IMR-90 (cell line): ENCODE measurements at regions not wholly inside any gene's neighbourhood (a gene's known extent, or its start where the extent isn't known, plus 50 kb on each side); places are given as distances from the start of the nearest gene placed in this dataset.

Experiments used
- ATAC-seq: fragments of 200-7000 bp; cut with Tn5 transposase; 2 replicates; pipeline ENCODE4 v1.9.1; 2020; ENCODE audit warnings: low read depth, mild to moderate bottlenecking, moderate library complexity
- BruUV-seq: library from RNA; stranded (reverse); fragments of 400-500 nt; replicated peaks from 2 replicates; lab custom pipeline; 2021; lab: Mats Ljungman, UMichigan
- CTCF ChIA-PET: fragments of 300-600 bp; formaldehyde crosslinking; extraction: SDS; loops from one replicate; lab custom pipeline; 2021; ENCODE audit warnings: antibody characterized with exemption; lab: Yijun Ruan, JAX
- POLR2A ChIA-PET: fragments of 300-600 bp; sonication (Branson Sonifier 250); formaldehyde crosslinking; loops from one replicate; lab custom pipeline; 2022; ENCODE audit warnings: antibody characterized with exemption; ENCODE audit not compliant: unreplicated experiment; lab: Charles Lee
- DNase-seq: peaks from one replicate; pipeline ENCODE4 v3.0.0; 2013
- H2AFZ ChIP-seq: replicated peaks from 2 replicates; pipeline ENCODE3; 2013; ENCODE audit warnings: low read length, mild to moderate bottlenecking; ENCODE audit not compliant: poor library complexity
- H2AK5ac ChIP-seq: 2 replicates; pipeline ENCODE4 v1.6.1; 2013; ENCODE audit warnings: low read depth, low read length, inconsistent platforms
- H2AK9ac ChIP-seq: replicated peaks from 2 replicates; pipeline ENCODE3; 2013; ENCODE audit warnings: mild to moderate bottlenecking, low read depth, low read length, moderate library complexity; ENCODE audit not compliant: poor library complexity
- H2BK120ac ChIP-seq: 2 replicates; pipeline ENCODE4 v1.6.1; 2013; ENCODE audit warnings: low read depth, low read length, inconsistent platforms
- H2BK15ac ChIP-seq: 3 replicates; pipeline ENCODE4 v1.6.1; 2013; ENCODE audit warnings: low read depth, low read length, inconsistent platforms
- H2BK20ac ChIP-seq: 2 replicates; pipeline ENCODE4 v1.6.1; 2013; ENCODE audit warnings: low read depth, mild to moderate bottlenecking, inconsistent platforms, low read length, moderate library complexity
- H2BK5ac ChIP-seq: 2 replicates; pipeline ENCODE4 v1.6.1; 2013; ENCODE audit warnings: mild to moderate bottlenecking, low read depth, low read length, inconsistent platforms; ENCODE audit not compliant: poor library complexity, severe bottlenecking
- H3K14ac ChIP-seq: replicated peaks from 2 replicates; pipeline ENCODE4 v1.6.1; 2013; ENCODE audit warnings: low read depth, low read length, inconsistent platforms
- H3K18ac ChIP-seq: 2 replicates; pipeline ENCODE4 v1.6.1; 2013; ENCODE audit warnings: low read depth, low read length, control low read depth
- H3K23ac ChIP-seq: 2 replicates; pipeline ENCODE4 v1.6.1; 2013; ENCODE audit warnings: low read depth, low read length, inconsistent platforms
- H3K27ac ChIP-seq: 2 replicates; pipeline ENCODE4 v1.5.1; 2013; ENCODE audit warnings: mild to moderate bottlenecking, control low read depth, low read length; ENCODE audit not compliant: insufficient read depth
- H3K27me3 ChIP-seq: 2 replicates; pipeline ENCODE4 v1.6.1; 2013; ENCODE audit warnings: low read length; ENCODE audit not compliant: control insufficient read depth, insufficient read depth
- H3K36me3 ChIP-seq: 2 replicates; pipeline ENCODE4 v1.6.1; 2013; ENCODE audit warnings: low read length, mixed read lengths; ENCODE audit not compliant: control insufficient read depth, insufficient read depth
- H3K4ac ChIP-seq: 2 replicates; pipeline ENCODE4 v1.6.1; 2013; ENCODE audit warnings: low read depth, low read length, inconsistent platforms
- H3K4me1 ChIP-seq: 2 replicates; pipeline ENCODE4 v1.6.1; 2013; ENCODE audit warnings: low read length, mixed read lengths; ENCODE audit not compliant: control insufficient read depth, insufficient read depth
- H3K4me2 ChIP-seq: 2 replicates; pipeline ENCODE4 v1.6.1; 2013; ENCODE audit warnings: low read depth, mild to moderate bottlenecking, control low read depth, low read length, moderate library complexity
- H3K4me3 ChIP-seq: 2 replicates; pipeline ENCODE4 v1.5.1; 2013; ENCODE audit warnings: low read depth, mild to moderate bottlenecking, control low read depth, low read length, moderate library complexity; ENCODE audit not compliant: insufficient read depth
- H3K56ac ChIP-seq: 2 replicates; pipeline ENCODE4 v1.6.1; 2013; ENCODE audit warnings: low read length, inconsistent platforms; ENCODE audit not compliant: insufficient read depth; ENCODE audit errors: extremely low read depth
- H3K79me1 ChIP-seq, 2 experiments: 2 replicates each; pipeline ENCODE4 v1.6.1; 2013; ENCODE audit warnings: low read length in 2 of 2, inconsistent platforms in 1 of 2, low read depth in 1 of 2
- H3K9ac ChIP-seq: 2 replicates; pipeline ENCODE4 v1.6.1; 2013; ENCODE audit warnings: low read depth, low read length, control low read depth
- H3K9me1 ChIP-seq: 2 replicates; pipeline ENCODE4 v1.6.1; 2013; ENCODE audit warnings: low read length, inconsistent platforms; ENCODE audit not compliant: insufficient read depth
- H3K9me3 ChIP-seq: 2 replicates; pipeline ENCODE4 v1.6.1; 2013; ENCODE audit warnings: low read length; ENCODE audit not compliant: control insufficient read depth, insufficient read depth
- H4K20me1 ChIP-seq: 2 replicates; pipeline ENCODE4 v1.6.1; 2013; ENCODE audit warnings: low read length, inconsistent platforms; ENCODE audit not compliant: insufficient read depth
- H4K5ac ChIP-seq: 2 replicates; pipeline ENCODE4 v1.6.1; 2013; ENCODE audit warnings: mild to moderate bottlenecking, low read depth, low read length, control low read depth
- H4K8ac ChIP-seq, 2 experiments: 2 replicates each; pipeline ENCODE4 v1.6.1; 2013; ENCODE audit warnings: low read depth in 2 of 2, low read length in 2 of 2, control low read depth in 1 of 2, inconsistent platforms in 1 of 2
- H4K91ac ChIP-seq: 2 replicates; pipeline ENCODE4 v1.6.1; 2013; ENCODE audit warnings: low read depth, low read length, inconsistent platforms; ENCODE audit not compliant: insufficient read depth
- BHLHE40 ChIP-seq: fragments of 150-350 bp; IDR thresholded peaks from 2 replicates; pipeline ENCODE4 v1.6.1; 2016; ENCODE audit warnings: mild to moderate bottlenecking, low read depth, low read length
- CEBPB ChIP-seq: IDR thresholded peaks from 2 replicates; pipeline ENCODE4 v1.6.1; 2012; ENCODE audit warnings: low read depth, low read length, improper control_type of control experiment
- CHD1 ChIP-seq: IDR thresholded peaks from 2 replicates; pipeline ENCODE4 v1.6.1; 2012; ENCODE audit warnings: low read depth, low read length, improper control_type of control experiment
- CTCF ChIP-seq: conservative IDR thresholded peaks from 2 replicates; pipeline ENCODE4 v1.5.1; 2012; ENCODE audit warnings: mild to moderate bottlenecking, low read depth, low read length, improper control_type of control experiment
- FOS ChIP-seq: fragments of 150-350 bp; IDR thresholded peaks from 2 replicates; pipeline ENCODE4 v1.6.1; 2016; ENCODE audit warnings: low read depth, low read length
- MAFK ChIP-seq: IDR thresholded peaks from 2 replicates; pipeline ENCODE4 v1.6.1; 2012; ENCODE audit warnings: low read depth, low read length, improper control_type of control experiment
- MAZ ChIP-seq: IDR thresholded peaks from 2 replicates; pipeline ENCODE4 v1.6.1; 2012; ENCODE audit warnings: low read depth, mild to moderate bottlenecking, low read length, improper control_type of control experiment, moderate library complexity, borderline replicate concordance
- MXI1 ChIP-seq: IDR thresholded peaks from 2 replicates; pipeline ENCODE4 v1.6.1; 2012; ENCODE audit warnings: low read depth, mild to moderate bottlenecking, low read length, moderate library complexity, borderline replicate concordance
- NFE2L2 ChIP-seq: fragments of 150-350 bp; IDR thresholded peaks from 2 replicates; pipeline ENCODE4 v1.6.1; 2016; ENCODE audit warnings: low read depth, mild to moderate bottlenecking, low read length
- POLR2A ChIP-seq: IDR thresholded peaks from 2 replicates; pipeline ENCODE4 v1.6.1; 2012; ENCODE audit warnings: mild to moderate bottlenecking, low read depth, low read length
- RAD21 ChIP-seq: IDR thresholded peaks from 2 replicates; pipeline ENCODE4 v1.6.1; 2012; ENCODE audit warnings: low read length, improper control_type of control experiment
- RCOR1 ChIP-seq: IDR thresholded peaks from 2 replicates; pipeline ENCODE4 v1.6.1; 2012; ENCODE audit warnings: mild to moderate bottlenecking, low read length, improper control_type of control experiment; ENCODE audit not compliant: insufficient replicate concordance
- RFX5 ChIP-seq: IDR thresholded peaks from 2 replicates; pipeline ENCODE4 v1.8.0; 2012; ENCODE audit warnings: low read depth, mild to moderate bottlenecking, low read length, moderate library complexity
- SMC3 ChIP-seq: fragments of 150-350 bp; IDR thresholded peaks from 2 replicates; pipeline ENCODE4 v1.6.1; 2016; ENCODE audit warnings: low read depth, mild to moderate bottlenecking, antibody characterized with exemption, low read length, moderate library complexity
- USF2 ChIP-seq: fragments of 150-350 bp; IDR thresholded peaks from 2 replicates; pipeline ENCODE4 v1.6.1; 2017; ENCODE audit warnings: mild to moderate bottlenecking, antibody characterized with exemption, low read length, low read depth
- WGBS, 2 experiments: methylation state at CpG; one replicate each; pipeline versions ENCODE4 v1.1.5 to v1.1.7; 2013; ENCODE audit warnings: missing lambda C conversion rate in 2 of 2; ENCODE audit not compliant: insufficient read length in 1 of 2; ENCODE audit errors: extremely low coverage in 2 of 2; 5-methylcytosine and 5-hydroxymethylcytosine counted together
- dilution Hi-C: fragments of 300-500 bp; cut with HindIII; formaldehyde crosslinking; loops from one replicate; pipeline ENCODE4 v1.14.3; 2018; ENCODE audit warnings: low sequenced_read_pairs; ENCODE audit not compliant: unreplicated experiment
- in situ Hi-C: fragments of 300-500 bp; cut with MboI; formaldehyde crosslinking; loops from 3 replicates; pipeline ENCODE4 v1.14.3; 2019; ENCODE audit warnings: low sequenced_read_pairs, inconsistent platforms, mixed read lengths
- intact Hi-C: fragments of 100-400 bp; cut with micrococcal nuclease; formaldehyde crosslinking; loops from 2 replicates; pipeline ENCODE4 v1.10.0; 2022
- TF ChIP-seq, protein P1 (sequence below): fragments of 150-350 bp; IDR thresholded peaks from 2 replicates; pipeline ENCODE4 v1.6.1; 2016; ENCODE audit warnings: low read depth, mild to moderate bottlenecking, low read length, moderate library complexity, borderline replicate concordance

- no peak for TF ChIP-seq MXI1
- no peak for TF ChIP-seq FOS
- TF ChIP-seq MAFK, result no peak
- TF ChIP-seq CEBPB, result no peak
- TF ChIP-seq RAD21, result no peak
- no peak for TF ChIP-seq CHD1
- TF ChIP-seq SMC3, result no peak
- TF ChIP-seq MAZ, result no peak
- TF ChIP-seq, protein P1, sequence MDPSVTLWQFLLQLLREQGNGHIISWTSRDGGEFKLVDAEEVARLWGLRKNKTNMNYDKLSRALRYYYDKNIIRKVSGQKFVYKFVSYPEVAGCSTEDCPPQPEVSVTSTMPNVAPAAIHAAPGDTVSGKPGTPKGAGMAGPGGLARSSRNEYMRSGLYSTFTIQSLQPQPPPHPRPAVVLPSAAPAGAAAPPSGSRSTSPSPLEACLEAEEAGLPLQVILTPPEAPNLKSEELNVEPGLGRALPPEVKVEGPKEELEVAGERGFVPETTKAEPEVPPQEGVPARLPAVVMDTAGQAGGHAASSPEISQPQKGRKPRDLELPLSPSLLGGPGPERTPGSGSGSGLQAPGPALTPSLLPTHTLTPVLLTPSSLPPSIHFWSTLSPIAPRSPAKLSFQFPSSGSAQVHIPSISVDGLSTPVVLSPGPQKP, result no peak
- no peak for TF ChIP-seq RFX5
- no peak for TF ChIP-seq CTCF
- TF ChIP-seq RCOR1, result no peak
- TF ChIP-seq BHLHE40, result no peak
- no peak for TF ChIP-seq USF2
- TF ChIP-seq NFE2L2, result no peak
- TF ChIP-seq POLR2A, result no peak
- no peaks in the 10 kb centered on the region for H3K27me3 ChIP-seq
- no peak overlapping the region for H3K14ac ChIP-seq
- no peak overlapping the region for H2AK5ac ChIP-seq
- dilution Hi-C loops, result no loop called here
- no peaks in the 10 kb centered on the region for H3K36me3 ChIP-seq
- no peaks in the 10 kb centered on the region for H3K4me1 ChIP-seq
- no peak overlapping the region for H3K56ac ChIP-seq
- H4K5ac ChIP-seq, result no peak overlapping the region
- no peak overlapping the region for H3K4me3 ChIP-seq
- BruUV-seq, result no TSS peak
- intact Hi-C loops, result no loop called here
- in situ Hi-C loops, result no loop called here
- H3K9me1 ChIP-seq, result no peaks in the 10 kb centered on the region
- H2AK9ac ChIP-seq, result no peak overlapping the region
- H2BK120ac ChIP-seq, result no peak overlapping the region
- H3K23ac ChIP-seq, result no peak overlapping the region
- no peak overlapping the region for H3K27ac ChIP-seq
- no peaks in the 10 kb centered on the region for H3K79me1 ChIP-seq
- H4K91ac ChIP-seq, result no peak overlapping the region
- ChIA-PET CTCF (no interaction called here), POLR2A (no interaction called here)
- no peak overlapping the region for H2BK5ac ChIP-seq
- no CpG with 5 or more reads among the region's 2 CpGs for WGBS, 2 experiments
- H4K20me1 ChIP-seq, result no peaks in the 10 kb centered on the region
- no peak overlapping the region for H2BK20ac ChIP-seq
- H2AFZ ChIP-seq, result no peak overlapping the region
- H3K4ac ChIP-seq, result no peak overlapping the region
- no peak for ATAC-seq
- no peak overlapping the region for H3K4me2 ChIP-seq
- no peak overlapping the region for H3K18ac ChIP-seq
- DNase-seq, result no peak
- H2BK15ac ChIP-seq, result no peak overlapping the region
- H3K9me3 ChIP-seq, result peaks cover 3% of the 10 kb centered on the region; the same call in 1 of the 2 replicates
- no peak overlapping the region for H3K9ac ChIP-seq
- H4K8ac ChIP-seq, result no peak overlapping the region
These were observed 146.8 kb downstream of the SMC2 start for GRCh38 chr9:104240890-104241289.
